IMR-90 (cell line): ENCODE measurements at regions not wholly inside any gene's neighbourhood (a gene's known extent, or its start where the extent isn't known, plus 50 kb on each side); places are given as distances from the start of the nearest gene placed in this dataset.

Experiments used
- BHLHE40 ChIP-seq: fragments of 150-350 bp; IDR thresholded peaks from 2 replicates; pipeline ENCODE4 v1.6.1; 2016; ENCODE audit warnings: mild to moderate bottlenecking, low read depth, low read length
- CEBPB ChIP-seq: IDR thresholded peaks from 2 replicates; pipeline ENCODE4 v1.6.1; 2012; ENCODE audit warnings: low read depth, low read length, improper control_type of control experiment
- CTCF ChIP-seq: conservative IDR thresholded peaks from 2 replicates; pipeline ENCODE4 v1.5.1; 2012; ENCODE audit warnings: mild to moderate bottlenecking, low read depth, low read length, improper control_type of control experiment
- ELK1 ChIP-seq: fragments of 150-350 bp; IDR thresholded peaks from 2 replicates; pipeline ENCODE4 v1.6.1; 2016; ENCODE audit warnings: low read depth, mild to moderate bottlenecking, low read length, moderate library complexity, borderline replicate concordance
- MAFK ChIP-seq: IDR thresholded peaks from 2 replicates; pipeline ENCODE4 v1.6.1; 2012; ENCODE audit warnings: low read depth, low read length, improper control_type of control experiment
- MAZ ChIP-seq: IDR thresholded peaks from 2 replicates; pipeline ENCODE4 v1.6.1; 2012; ENCODE audit warnings: low read depth, mild to moderate bottlenecking, low read length, improper control_type of control experiment, moderate library complexity, borderline replicate concordance
- POLR2A ChIP-seq: IDR thresholded peaks from 2 replicates; pipeline ENCODE4 v1.6.1; 2012; ENCODE audit warnings: mild to moderate bottlenecking, low read depth, low read length
- RAD21 ChIP-seq: IDR thresholded peaks from 2 replicates; pipeline ENCODE4 v1.6.1; 2012; ENCODE audit warnings: low read length, improper control_type of control experiment
- RCOR1 ChIP-seq: IDR thresholded peaks from 2 replicates; pipeline ENCODE4 v1.6.1; 2012; ENCODE audit warnings: mild to moderate bottlenecking, low read length, improper control_type of control experiment; ENCODE audit not compliant: insufficient replicate concordance
- SMC3 ChIP-seq: fragments of 150-350 bp; IDR thresholded peaks from 2 replicates; pipeline ENCODE4 v1.6.1; 2016; ENCODE audit warnings: low read depth, mild to moderate bottlenecking, antibody characterized with exemption, low read length, moderate library complexity

- TF ChIP-seq CTCF, result no peak
- no peak for TF ChIP-seq ELK1
- no peak for TF ChIP-seq CEBPB
- no peak for TF ChIP-seq MAFK
- no peak for TF ChIP-seq POLR2A
- TF ChIP-seq MAZ, result no peak
- no peak for TF ChIP-seq RAD21
- TF ChIP-seq RCOR1, result no peak
- TF ChIP-seq SMC3, result no peak
- TF ChIP-seq BHLHE40, result no peak
Observed at GRCh38 chr2:107747964-107748583, 78.6 kb upstream of the RGPD4 start.
